ENCODE measurements at regions not wholly inside any gene's neighbourhood (a gene's known extent, or its start where the extent isn't known, plus 50 kb on each side); places are given as distances from the start of the nearest gene placed in this dataset.
A peak's percentile ranks its signal among the peaks of the same experiment; 100 is the strongest.

DNA sequence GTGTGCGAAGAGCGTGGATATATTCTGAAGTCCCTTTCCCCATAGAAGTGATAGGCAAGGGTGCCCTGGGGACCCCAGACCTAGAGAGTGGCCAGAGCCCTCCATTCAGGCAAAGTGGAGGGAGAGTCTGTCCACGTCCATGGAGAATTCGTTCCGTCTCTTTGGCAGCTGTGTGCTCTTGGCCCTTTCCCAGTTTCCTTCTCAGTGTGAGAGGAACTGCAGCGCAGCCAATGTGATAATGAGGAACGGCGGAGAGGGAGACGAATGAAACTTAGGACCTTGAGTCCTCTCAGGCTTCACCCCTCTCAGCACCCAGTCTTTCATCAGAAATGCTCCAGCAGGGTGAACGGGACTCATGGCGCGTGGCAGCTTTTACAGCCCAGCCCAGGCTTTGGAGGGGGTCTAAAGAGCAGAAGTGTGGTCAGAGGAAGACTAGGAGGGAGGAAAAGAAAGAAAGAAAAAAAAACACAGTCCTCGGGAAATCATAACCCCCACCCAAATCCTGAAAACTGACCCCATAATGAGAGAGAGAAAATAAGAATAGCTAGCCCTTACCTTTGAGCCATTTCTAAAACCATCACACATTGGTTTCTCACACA is 95.0 kb upstream of the RIOK3 start:
- peak; percentile 80 for DNase-seq
- no peak for TF ChIP-seq POLR2A (IDR thresholded peaks at IDR 0.05)
- TF ChIP-seq EP300 (IDR thresholded peaks at IDR 0.05), result no peak
- no peak for TF ChIP-seq CTCF (IDR thresholded peaks at IDR 0.05)
- TF ChIP-seq POLR2AphosphoS5 (IDR thresholded peaks at IDR 0.05), result no peak
- peak overlapping the region; percentile 56 to 67 (median 60) for H3K27ac ChIP-seq
- intact Hi-C loops (cut with DNase I), result no loop called here
- peak overlapping the region in 1 of 4 donors; percentile 8 for H3K4me3 ChIP-seq
- H3K9me3 ChIP-seq, result no peaks in the 10 kb centered on the region
- WGBS, 2 donors, result 79 to 80% methylated on average over 13 of the region's 13 CpGs
- no peaks in the 10 kb centered on the region for H3K27me3 ChIP-seq
- H3K36me3 ChIP-seq, result no peaks in the 10 kb centered on the region
- peaks cover 0 to 28% (median 10%) of the 10 kb centered on the region in 4 donors for H3K4me1 ChIP-seq

DNA sequence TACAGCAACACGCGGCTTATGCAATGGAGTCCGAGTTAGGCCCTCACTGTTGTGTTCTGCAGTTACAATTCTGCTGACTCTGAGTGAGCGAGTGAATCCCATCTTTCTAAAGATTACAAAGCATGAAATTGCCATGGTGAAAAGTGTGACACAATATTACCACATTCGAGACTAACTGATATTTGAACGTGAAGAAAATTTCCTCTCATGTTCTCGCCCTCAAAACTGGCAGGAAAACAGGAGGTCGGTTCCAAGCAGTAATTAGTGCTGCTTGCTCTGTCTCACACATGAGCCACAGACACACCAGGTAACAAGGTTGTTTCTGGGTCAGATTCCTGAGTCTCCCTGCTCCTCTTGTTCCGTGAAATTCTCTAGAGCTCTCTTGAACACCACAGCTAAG is 93.7 kb upstream of the RIOK3 start:
- peak overlapping the region in 2 of 4 donors; percentile 61 to 67 for H3K27ac ChIP-seq
- intact Hi-C loops (cut with DNase I), result no loop called here
- TF ChIP-seq POLR2A (IDR thresholded peaks at IDR 0.05), result no peak
- TF ChIP-seq POLR2AphosphoS5 (IDR thresholded peaks at IDR 0.05), result no peak
- TF ChIP-seq CTCF (IDR thresholded peaks at IDR 0.05), result no peak
- no peak for TF ChIP-seq EP300 (IDR thresholded peaks at IDR 0.05)
- no peaks in the 10 kb centered on the region for H3K27me3 ChIP-seq
- H3K9me3 ChIP-seq, result no peaks in the 10 kb centered on the region
- no peak for DNase-seq
- WGBS, 2 donors, result 93 to 95% methylated on average over 9 of the region's 9 CpGs
- H3K4me1 ChIP-seq, result peaks cover 0 to 28% (median 10%) of the 10 kb centered on the region in 4 donors
- no peaks in the 10 kb centered on the region for H3K36me3 ChIP-seq
- no peak overlapping the region for H3K4me3 ChIP-seq

DNA sequence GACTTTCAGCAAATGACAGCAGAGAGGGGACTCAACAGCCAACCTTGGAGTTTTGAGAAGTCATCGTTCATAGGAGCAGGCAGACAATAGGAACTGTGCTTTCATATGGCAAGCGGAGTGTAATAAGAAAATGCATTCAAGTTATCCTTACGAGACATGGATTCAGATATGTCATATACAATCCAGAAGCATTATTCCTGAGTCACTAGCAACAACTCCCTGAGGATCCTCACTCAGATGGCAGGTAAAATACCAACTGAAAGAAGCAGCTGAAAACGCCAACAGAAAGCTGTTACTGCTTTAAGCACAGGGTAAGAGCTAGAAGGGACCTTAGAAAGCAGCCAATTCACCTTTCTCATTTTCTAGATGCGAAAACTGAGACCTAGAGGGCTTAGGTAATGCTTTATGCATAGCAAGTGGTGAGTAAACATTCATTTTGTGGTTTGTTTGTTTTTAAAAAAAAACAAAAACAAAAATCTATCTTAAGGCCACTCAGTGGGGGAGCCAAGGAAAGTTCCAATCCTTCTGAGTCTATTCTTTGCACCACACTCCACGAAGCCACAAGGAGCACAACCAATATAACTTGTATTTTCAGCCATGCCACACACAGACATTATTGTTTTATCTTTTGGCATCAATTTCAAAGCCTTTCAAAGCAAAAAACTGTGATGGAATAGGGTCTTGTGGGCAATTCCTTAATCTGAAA is 89.1 kb upstream of the RIOK3 start:
- H3K4me1 ChIP-seq, result no peaks in the 10 kb centered on the region
- H3K4me3 ChIP-seq, result no peak overlapping the region
- H3K36me3 ChIP-seq, result no peaks in the 10 kb centered on the region
- intact Hi-C loops (cut with DNase I), result no loop called here
- no peak for DNase-seq
- no peak for TF ChIP-seq POLR2AphosphoS5 (IDR thresholded peaks at IDR 0.05)
- no peak for TF ChIP-seq POLR2A (IDR thresholded peaks at IDR 0.05)
- TF ChIP-seq EP300 (IDR thresholded peaks at IDR 0.05), result no peak
- TF ChIP-seq CTCF (IDR thresholded peaks at IDR 0.05), result no peak
- H3K9me3 ChIP-seq, result no peaks in the 10 kb centered on the region
- H3K27me3 ChIP-seq, result no peaks in the 10 kb centered on the region
- H3K27ac ChIP-seq, result no peak overlapping the region
- 94 to 96% methylated on average over 6 of the region's 6 CpGs for WGBS, 2 donors

DNA sequence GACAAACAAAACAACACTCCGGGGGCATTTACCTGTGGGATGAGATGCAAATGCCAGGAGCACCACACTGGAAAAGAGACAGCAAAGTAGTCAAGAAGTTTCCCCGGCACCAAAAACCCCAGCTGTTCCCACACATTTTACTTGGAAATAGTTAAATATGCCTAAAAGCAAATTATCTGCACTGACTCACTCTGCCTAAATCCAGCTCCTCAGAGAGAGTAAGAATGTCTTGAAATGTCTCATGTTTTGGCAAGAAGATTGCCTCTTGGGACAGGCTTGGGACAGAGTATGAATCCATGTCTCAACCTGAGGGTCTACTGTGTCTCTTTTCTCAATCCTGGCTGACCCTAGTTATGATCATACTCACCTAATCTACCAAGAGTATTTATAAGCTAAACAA is 87.5 kb upstream of the RIOK3 start:
- Histone ChIP-seq H3K27me3 (no peaks in the 10 kb centered on the region), H3K36me3 (no peaks in the 10 kb centered on the region), H3K4me1 (no peaks in the 10 kb centered on the region), H3K9me3 (no peaks in the 10 kb centered on the region), H3K4me3 (no peak overlapping the region), H3K27ac (no peak overlapping the region)
- no peak for DNase-seq
- no peak for TF ChIP-seq POLR2AphosphoS5 (IDR thresholded peaks at IDR 0.05)
- no peak for TF ChIP-seq POLR2A (IDR thresholded peaks at IDR 0.05)
- no peak for TF ChIP-seq EP300 (IDR thresholded peaks at IDR 0.05)
- TF ChIP-seq CTCF (IDR thresholded peaks at IDR 0.05), result no peak
- 85 to 88% methylated on average over 2 of the region's 2 CpGs for WGBS, 2 donors
- intact Hi-C loops (cut with DNase I), result no loop called here

Measured in sigmoid colon (tissue), 6 donors.